ENCODE measurements at regions not wholly inside any gene's neighbourhood (a gene's known extent, or its start where the extent isn't known, plus 50 kb on each side); places are given as distances from the start of the nearest gene placed in this dataset.

DNA sequence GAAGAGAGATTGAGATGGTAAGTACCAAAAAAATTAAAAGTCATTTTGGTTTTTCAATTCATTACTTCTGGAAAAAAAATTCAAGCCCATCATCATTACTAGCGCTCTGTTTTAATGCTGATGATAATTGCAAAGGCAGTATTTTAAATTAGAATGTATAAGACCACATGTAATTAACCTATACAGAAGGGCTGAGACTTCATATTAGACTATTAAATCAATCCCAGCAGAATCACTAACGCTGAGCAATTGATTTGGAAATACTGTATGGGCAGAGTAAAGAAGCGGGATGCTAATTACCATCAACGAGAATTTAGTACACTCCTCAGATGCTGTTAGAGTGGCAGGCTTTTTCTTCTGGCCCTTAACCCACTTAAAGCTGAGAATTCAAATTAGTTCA lies 165.0 kb downstream of the SLC4A3 start:
- no peak for TF ChIP-seq POLR2A (IDR thresholded peaks at IDR 0.05)
- TF ChIP-seq, protein P1, sequence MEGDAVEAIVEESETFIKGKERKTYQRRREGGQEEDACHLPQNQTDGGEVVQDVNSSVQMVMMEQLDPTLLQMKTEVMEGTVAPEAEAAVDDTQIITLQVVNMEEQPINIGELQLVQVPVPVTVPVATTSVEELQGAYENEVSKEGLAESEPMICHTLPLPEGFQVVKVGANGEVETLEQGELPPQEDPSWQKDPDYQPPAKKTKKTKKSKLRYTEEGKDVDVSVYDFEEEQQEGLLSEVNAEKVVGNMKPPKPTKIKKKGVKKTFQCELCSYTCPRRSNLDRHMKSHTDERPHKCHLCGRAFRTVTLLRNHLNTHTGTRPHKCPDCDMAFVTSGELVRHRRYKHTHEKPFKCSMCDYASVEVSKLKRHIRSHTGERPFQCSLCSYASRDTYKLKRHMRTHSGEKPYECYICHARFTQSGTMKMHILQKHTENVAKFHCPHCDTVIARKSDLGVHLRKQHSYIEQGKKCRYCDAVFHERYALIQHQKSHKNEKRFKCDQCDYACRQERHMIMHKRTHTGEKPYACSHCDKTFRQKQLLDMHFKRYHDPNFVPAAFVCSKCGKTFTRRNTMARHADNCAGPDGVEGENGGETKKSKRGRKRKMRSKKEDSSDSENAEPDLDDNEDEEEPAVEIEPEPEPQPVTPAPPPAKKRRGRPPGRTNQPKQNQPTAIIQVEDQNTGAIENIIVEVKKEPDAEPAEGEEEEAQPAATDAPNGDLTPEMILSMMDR (IDR thresholded peaks at IDR 0.05 in 8 of 11, conservative IDR thresholded peaks at IDR 0.05 in 3 of 11), result no peak
